ENCODE measurements at regions not wholly inside any gene's neighbourhood (a gene's known extent, or its start where the extent isn't known, plus 50 kb on each side); places are given as distances from the start of the nearest gene placed in this dataset.

DNA sequence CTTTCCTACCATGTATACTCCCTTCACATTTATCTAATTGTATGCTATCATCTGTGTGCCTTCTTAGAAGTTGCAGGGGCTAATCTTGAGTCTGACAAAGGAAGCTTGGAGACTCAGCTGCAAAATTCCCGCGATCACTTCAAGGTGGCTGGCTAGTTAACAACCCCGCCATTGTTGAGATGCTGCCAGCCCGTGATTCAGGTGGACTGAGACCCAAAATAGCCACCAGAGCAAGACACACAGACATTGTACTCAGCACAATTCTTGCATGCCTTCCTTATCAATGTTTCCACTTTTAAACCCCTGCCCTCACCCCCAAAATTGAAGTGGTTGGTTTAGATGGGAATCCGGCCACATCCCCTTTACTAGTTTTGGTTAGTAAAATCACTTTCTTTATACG, 225.8 kb upstream of the ZNF717 start:
- ATAC-seq: no peak
- TF ChIP-seq, protein P1, sequence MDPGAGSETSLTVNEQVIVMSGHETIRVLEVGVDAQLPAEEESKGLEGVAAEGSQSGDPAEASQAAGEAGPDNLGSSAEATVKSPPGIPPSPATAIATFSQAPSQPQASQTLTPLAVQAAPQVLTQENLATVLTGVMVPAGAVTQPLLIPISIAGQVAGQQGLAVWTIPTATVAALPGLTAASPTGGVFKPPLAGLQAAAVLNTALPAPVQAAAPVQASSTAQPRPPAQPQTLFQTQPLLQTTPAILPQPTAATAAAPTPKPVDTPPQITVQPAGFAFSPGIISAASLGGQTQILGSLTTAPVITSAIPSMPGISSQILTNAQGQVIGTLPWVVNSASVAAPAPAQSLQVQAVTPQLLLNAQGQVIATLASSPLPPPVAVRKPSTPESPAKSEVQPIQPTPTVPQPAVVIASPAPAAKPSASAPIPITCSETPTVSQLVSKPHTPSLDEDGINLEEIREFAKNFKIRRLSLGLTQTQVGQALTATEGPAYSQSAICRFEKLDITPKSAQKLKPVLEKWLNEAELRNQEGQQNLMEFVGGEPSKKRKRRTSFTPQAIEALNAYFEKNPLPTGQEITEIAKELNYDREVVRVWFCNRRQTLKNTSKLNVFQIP (CRISPR knock-in tag; IDR thresholded peaks at IDR 0.05; ENCODE audit: borderline replicate concordance, low read depth): no peak
- no peak for TF ChIP-seq SNAI2 (CRISPR knock-in tag; IDR thresholded peaks at IDR 0.05)

DNA sequence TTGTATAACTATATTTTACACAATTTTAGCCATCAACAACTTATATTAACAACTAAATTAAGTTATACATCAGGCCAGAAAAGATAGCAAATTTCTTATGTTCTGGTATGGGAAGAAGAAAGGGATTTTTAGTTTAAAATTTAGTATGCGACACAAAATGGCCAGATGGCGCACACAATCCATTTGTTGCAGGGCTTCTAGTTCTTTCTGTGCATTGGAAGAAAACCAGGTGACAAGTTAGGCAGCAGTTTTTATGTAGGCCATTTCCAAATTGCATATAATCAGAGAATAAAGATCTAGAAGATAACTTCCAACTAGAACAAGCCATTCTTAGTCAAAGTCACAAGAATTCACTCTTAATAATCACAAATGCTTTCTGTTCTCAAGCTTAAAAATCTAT, 230.1 kb upstream of the ZNF717 start:
- ATAC-seq: no peak
- TF ChIP-seq, protein P1 (CRISPR knock-in tag; IDR thresholded peaks at IDR 0.05; ENCODE audit: borderline replicate concordance, low read depth): no peak
- no peak for TF ChIP-seq ZFP3 (CRISPR knock-in tag; IDR thresholded peaks at IDR 0.05)
- TF ChIP-seq RARB (CRISPR knock-in tag; IDR thresholded peaks at IDR 0.05): no peak
- TF ChIP-seq ISL1 (CRISPR knock-in tag; IDR thresholded peaks at IDR 0.05): no peak
- TF ChIP-seq ZC3H10 (CRISPR knock-in tag; IDR thresholded peaks at IDR 0.05): no peak
- no peak for TF ChIP-seq BACH2 (CRISPR knock-in tag; IDR thresholded peaks at IDR 0.05; ENCODE audit: borderline replicate concordance)
- no peak for TF ChIP-seq PPARA (CRISPR knock-in tag; IDR thresholded peaks at IDR 0.05; ENCODE audit: borderline replicate concordance)
- TF ChIP-seq ZNF70 (CRISPR knock-in tag; IDR thresholded peaks at IDR 0.05): no peak
- TF ChIP-seq, protein P2, sequence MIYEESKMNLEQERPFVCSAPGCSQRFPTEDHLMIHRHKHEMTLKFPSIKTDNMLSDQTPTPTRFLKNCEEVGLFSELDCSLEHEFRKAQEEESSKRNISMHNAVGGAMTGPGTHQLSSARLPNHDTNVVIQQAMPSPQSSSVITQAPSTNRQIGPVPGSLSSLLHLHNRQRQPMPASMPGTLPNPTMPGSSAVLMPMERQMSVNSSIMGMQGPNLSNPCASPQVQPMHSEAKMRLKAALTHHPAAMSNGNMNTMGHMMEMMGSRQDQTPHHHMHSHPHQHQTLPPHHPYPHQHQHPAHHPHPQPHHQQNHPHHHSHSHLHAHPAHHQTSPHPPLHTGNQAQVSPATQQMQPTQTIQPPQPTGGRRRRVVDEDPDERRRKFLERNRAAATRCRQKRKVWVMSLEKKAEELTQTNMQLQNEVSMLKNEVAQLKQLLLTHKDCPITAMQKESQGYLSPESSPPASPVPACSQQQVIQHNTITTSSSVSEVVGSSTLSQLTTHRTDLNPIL (CRISPR knock-in tag; IDR thresholded peaks at IDR 0.05; ENCODE audit: low read depth): no peak
- no peak for TF ChIP-seq CSDC2 (CRISPR knock-in tag; IDR thresholded peaks at IDR 0.05)
- no peak for TF ChIP-seq TCF4 (CRISPR knock-in tag; IDR thresholded peaks at IDR 0.05; ENCODE audit: borderline replicate concordance)
- no peak for TF ChIP-seq TSHZ2 (CRISPR knock-in tag; IDR thresholded peaks at IDR 0.05)
- TF ChIP-seq ZNF8 (CRISPR knock-in tag; IDR thresholded peaks at IDR 0.05): no peak
- no peak for TF ChIP-seq ZFP30 (CRISPR knock-in tag; IDR thresholded peaks at IDR 0.05)
- TF ChIP-seq ZNF565 (CRISPR knock-in tag; conservative IDR thresholded peaks at IDR 0.05; ENCODE audit: low read depth): no peak
- no peak for TF ChIP-seq SNAI2 (CRISPR knock-in tag; IDR thresholded peaks at IDR 0.05)
- TF ChIP-seq, protein P3, sequence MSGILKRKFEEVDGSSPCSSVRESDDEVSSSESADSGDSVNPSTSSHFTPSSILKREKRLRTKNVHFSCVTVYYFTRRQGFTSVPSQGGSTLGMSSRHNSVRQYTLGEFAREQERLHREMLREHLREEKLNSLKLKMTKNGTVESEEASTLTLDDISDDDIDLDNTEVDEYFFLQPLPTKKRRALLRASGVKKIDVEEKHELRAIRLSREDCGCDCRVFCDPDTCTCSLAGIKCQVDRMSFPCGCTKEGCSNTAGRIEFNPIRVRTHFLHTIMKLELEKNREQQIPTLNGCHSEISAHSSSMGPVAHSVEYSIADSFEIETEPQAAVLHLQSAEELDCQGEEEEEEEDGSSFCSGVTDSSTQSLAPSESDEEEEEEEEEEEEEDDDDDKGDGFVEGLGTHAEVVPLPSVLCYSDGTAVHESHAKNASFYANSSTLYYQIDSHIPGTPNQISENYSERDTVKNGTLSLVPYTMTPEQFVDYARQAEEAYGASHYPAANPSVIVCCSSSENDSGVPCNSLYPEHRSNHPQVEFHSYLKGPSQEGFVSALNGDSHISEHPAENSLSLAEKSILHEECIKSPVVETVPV (CRISPR knock-in tag; IDR thresholded peaks at IDR 0.05): no peak
- TF ChIP-seq ARNTL (CRISPR knock-in tag; IDR thresholded peaks at IDR 0.05; ENCODE audit: borderline replicate concordance, low read depth): no peak
- TF ChIP-seq TOX (CRISPR knock-in tag; IDR thresholded peaks at IDR 0.05; ENCODE audit: borderline replicate concordance): no peak

- TF ChIP-seq ZFP30 (CRISPR knock-in tag; IDR thresholded peaks at IDR 0.05) (no peak), ISL1 (CRISPR knock-in tag; IDR thresholded peaks at IDR 0.05) (no peak), TOX (CRISPR knock-in tag; IDR thresholded peaks at IDR 0.05; ENCODE audit: borderline replicate concordance) (no peak), TSHZ2 (CRISPR knock-in tag; IDR thresholded peaks at IDR 0.05) (no peak)
- no peak for ATAC-seq
Measured at GRCh38 chr3:76016111-76016510, 230.8 kb upstream of the ZNF717 start.

All from SK-N-SH treated with all-trans-retinoic acid at 6 μM for 48 hours (cell line).